Ramos (cell line): ENCODE measurements at regions not wholly inside any gene's neighbourhood (a gene's known extent, or its start where the extent isn't known, plus 50 kb on each side); places are given as distances from the start of the nearest gene placed in this dataset.

Experiments used
- in situ Hi-C: fragments of 300-500 bp; cut with MboI; formaldehyde crosslinking; loops from one replicate; pipeline ENCODE4 v1.14.3; 2022; ENCODE audit warnings: low sequenced_read_pairs; ENCODE audit not compliant: unreplicated experiment

DNA sequence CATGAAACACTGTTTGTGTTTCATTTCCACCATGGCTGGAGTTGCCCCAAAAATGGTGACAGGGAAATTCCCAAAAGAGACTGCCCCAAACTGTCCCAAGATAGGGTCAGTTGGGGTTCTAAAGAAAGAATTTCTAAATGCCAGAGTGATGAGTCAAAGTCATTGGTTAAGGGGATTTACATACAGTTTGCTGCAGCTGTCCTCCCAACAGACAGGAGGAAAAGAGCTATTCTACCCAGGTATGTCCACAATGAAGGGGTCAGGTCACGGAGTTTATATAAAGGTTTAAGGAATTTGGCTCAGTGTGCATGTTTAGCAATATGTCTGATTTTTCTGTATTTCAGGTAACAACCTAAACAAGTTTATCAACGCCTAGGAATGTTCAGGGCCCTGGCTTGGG lies 344.1 kb downstream of the TDRD15 start:
- in situ Hi-C loops = no loop called here

DNA sequence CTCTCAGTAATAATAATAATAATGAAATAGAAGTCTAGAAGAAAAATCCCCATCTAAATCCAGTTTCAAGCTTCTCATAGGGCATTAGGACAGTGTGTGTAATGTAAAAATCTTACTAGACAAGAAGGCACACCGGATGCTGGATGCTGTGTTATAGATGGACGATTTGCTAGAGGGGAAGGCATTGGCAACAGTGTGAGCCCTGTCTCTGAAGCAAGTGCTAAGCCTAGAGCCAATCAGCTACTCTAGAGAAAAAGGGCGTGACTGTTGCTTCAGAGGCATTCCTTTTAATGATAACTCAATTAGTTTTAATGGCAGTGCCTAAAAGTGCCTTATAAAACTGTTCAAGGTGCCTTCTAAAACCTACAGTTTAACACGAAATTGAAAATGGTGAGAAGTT lies 344.9 kb downstream of the TDRD15 start:
- in situ Hi-C loops = no loop called here

DNA sequence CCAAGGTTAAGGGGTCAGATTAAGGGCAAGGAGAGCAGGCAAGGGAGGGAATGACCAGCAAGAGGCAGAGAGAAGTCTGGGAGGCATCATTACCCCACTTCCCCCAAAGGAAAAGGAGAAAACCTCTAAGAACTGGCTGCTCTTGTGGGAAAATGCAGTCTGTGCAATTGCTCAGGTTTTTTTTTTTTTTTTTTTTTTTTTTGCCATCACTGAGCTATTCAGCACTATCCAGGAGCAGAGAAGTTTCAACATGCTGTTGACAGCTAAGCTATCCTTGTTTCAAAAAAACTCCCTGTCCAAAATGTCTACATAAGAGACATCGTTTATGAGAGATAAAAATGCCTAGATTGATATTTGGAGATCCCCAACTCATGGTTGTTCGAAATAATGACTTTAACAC lies 345.4 kb downstream of the TDRD15 start:
- in situ Hi-C loops = no loop called here

DNA sequence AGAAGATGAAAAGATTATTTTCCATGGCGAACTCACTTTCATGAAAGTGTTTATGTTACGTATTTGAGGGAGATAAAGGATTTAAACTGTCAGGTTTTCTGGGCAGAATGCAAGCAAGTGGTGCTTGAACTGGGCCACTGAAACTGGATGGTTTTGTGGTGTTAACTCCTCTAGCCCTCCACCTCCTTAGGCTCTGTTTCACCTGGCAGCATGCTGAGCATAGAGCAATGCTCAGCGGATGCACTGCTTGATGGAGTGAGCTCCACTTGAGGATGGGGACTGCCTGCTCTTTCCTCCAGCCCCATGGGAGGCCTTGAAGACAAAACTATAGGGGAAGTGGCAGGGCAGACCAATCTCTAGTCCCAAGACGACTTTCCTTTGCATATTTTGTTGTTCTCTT lies 345.8 kb downstream of the TDRD15 start:
- in situ Hi-C loops = no loop called here

DNA sequence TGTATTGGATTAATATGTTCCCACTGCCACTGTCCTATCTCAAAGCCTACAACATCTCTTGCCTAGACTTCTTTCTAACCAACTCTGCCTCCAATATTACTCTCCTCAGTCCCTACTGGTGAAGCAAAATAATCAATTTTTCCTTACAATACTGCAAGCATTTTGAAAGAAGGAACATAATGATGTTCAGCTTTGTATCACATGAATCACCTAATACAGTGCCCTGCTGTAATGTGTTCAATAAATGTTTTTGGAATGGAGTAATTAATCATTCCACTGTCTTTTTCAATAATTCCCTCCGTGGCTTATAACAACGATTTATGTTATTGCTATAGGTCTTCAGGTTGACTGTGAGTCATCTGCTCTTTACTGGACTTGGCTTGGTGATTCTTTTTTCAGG lies 356.4 kb downstream of the TDRD15 start:
- in situ Hi-C loops = no loop called here

DNA sequence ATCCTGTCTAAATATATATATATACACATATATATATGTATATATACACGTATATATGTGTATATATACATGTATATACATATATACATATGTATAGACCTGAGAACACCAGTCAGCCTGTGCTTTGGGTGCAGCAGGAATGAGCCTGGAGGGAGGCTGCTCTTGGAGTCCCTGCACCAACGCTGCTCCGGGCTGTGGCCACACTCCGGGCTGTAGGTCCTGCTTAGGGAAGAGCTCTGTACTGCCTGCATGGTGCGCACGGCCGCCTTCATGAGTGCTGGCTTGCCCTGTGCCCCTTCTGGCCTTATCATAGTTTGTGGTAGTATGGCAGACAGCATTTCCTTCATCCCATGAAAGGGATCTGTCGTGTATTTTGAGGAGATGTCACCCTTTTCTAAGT lies 360.9 kb downstream of the TDRD15 start:
- in situ Hi-C loops = no loop called here

DNA sequence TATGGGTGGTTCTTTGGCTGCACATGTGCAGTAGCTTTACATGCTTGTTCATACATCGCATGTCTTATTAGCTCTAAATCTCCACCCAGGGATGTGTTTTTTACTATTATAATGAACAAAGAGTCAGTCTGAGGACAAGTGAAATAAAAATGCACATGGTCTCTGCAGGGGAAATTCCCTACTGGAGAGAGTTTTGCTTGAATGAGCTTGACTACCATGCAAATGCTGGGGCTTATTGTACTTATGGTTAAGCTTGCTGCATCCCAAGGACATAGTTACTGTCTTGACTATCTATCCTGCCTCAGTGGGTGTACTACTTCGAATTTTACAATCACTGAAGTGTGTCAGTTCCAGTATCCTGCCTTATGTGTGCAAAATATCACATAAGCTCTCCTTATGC lies 362.7 kb downstream of the TDRD15 start:
- in situ Hi-C loops = no loop called here

DNA sequence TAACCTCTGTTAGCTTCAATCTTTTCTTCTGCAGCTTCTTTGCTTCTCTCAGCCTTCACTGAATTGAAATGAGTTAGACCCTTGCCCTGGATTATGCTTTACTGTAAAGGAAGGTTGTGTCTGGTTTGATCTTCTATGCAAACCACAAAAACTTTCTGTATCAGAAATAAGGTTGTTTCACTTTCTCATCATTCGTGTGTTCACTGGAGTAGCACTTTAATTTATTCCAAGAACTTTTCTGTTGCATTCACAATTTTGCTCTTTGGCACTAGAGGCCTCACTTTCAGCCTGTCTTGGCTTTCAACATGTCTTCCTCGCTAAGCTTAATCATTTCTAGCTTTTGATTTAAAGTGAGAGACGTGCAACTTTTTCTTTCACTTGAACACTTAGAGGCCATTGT lies 365.3 kb downstream of the TDRD15 start:
- in situ Hi-C loops = no loop called here

DNA sequence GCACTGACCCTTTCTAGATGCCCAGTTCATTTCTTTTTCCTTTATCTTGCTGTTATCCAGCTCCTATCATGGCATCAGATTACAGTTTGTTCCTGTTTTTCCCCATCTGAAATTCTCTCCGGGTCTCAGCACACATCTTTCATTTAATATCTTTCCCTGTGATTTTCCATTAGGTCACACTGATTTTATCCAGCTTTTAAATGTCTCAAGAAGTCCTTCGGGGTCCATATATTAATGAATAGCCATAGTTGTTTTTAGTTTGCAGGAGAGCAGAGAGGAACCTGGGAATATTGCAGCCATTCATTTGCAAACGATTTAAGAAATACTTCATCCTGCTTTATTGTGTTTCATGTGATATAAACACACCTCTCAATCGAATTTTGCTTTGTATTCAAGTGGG lies 374.2 kb downstream of the TDRD15 start:
- in situ Hi-C loops = no loop called here

DNA sequence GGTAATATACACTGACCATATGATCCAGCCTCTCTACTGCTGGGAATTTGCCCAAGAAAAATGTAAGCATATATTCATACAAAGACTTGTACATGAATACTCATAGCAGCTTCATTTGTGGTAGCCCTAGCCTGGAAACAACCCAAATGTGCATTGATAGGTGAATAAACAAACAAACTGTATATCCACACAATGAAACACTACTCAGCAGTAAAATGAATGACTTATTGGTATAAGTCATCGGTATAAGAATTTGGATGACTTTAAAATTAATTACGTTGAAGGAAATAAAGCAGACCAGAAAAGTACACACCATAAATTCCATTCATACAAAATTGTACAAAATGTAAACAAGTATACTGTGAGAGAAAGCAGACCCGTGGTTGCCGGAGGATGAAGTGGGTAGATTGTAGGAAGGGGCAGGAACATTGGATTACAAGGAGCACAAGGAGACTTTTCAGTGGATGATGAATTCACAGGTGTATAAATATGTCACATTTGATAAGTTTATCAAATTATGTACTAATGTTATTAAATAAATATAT lies 376.7 kb downstream of the TDRD15 start:
- in situ Hi-C loops = no loop called here

DNA sequence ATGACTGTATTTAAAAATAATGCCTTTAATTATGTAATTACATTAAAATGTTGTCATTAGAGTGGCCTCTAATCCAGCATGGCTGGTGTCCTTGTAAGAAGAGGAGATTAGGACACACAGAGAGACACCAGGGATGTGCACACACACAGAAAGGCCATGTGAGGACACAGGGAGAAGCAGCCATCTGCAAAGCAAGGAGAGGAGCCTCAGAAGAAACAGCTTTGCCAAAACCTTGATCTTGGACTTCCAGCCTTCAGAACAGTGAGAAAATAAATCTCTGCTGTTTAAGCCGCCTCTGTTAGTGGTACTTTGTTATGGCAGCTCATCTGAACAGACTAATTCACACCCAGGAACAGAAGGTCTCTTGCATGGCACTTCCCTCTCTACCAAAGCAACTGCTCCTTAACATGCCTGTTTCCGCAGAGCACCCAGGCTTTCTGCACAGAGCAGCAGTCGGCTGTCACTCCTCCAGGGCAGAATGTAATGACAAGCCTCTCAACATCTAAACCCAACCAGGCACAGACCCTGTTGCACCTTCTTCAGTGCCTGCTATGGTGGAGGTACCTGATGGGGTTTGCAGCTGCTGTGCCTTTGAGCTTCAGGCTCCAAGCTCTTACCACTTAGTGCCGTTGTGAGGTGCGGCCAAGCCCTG lies 377.7 kb downstream of the TDRD15 start:
- in situ Hi-C loops = no loop called here

DNA sequence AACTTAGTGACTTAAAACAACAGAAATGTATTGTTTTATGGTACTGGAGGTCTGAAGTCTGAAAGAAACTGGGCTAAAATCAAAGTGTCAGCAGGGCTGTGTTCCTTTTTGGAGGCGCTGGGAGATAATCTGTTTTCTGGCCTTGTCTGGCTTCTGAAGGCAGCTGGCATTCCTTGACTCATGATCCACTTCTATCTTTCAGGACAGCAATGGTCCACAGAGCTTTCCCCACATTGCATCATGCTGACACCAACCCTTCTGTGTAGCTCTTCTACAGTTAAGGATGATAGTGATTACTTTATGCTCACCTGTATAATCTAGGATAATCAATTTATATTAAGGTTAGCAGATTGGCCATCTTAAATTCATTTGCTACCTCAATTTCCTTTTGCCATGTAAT lies 392.1 kb downstream of the TDRD15 start:
- in situ Hi-C loops = no loop called here

DNA sequence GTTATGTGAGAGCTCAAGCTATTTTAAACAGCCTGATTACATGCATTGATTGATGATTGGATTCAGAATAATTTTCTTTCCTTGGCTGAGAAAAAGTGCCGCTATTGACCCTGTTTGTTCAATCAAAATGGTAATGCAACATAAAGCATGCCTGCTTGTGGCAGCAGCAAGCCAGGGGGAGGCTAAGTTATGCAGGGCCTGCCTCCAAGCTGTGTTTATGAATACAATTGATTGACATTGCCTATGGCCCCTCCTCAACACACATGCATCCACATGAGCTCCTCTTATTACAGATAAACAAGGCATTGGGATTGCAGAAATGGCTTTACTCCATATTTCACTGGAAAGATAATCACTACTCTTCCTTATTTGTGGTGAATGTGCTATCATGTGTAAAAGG lies 395.6 kb downstream of the TDRD15 start:
- in situ Hi-C loops = no loop called here

DNA sequence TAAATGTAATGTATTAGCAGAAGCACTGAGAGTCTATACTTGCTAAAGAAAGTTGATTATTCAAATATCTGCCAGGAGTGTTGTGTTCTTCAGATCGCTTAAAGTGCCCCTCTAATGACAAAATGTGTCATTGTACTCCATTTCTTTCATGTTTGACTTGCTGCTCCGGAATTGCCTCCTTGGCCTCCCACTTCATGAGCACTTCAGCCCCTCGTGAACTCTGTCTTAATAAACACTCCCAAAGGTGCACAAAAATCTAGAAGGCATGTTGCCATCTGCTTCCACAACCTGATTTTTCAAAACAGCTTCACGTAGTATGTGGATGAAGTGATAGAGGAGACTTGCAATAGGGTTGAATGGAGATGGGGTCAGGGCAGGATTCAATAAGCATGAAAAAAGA lies 396.1 kb downstream of the TDRD15 start:
- in situ Hi-C loops = no loop called here

DNA sequence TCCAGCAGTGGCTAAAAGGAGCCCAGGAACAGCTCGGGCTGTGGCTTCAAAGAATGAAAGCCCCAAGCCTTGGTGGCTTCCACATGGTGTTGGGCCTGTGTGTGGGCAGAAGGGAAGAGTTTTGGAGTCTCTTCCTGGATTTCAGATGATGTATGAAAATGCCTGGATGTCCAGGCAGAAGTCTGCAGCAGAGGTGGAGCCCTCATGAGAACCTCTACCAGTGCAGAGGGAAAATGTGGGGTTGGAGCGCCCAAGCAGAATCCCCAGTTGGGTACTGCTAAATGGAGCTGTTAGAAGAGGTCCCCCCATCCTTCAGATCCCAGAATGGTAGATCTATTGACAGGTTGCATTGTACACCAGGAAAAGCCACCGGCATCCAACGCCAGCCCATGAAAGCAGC lies 412.1 kb downstream of the TDRD15 start:
- in situ Hi-C loops = no loop called here

DNA sequence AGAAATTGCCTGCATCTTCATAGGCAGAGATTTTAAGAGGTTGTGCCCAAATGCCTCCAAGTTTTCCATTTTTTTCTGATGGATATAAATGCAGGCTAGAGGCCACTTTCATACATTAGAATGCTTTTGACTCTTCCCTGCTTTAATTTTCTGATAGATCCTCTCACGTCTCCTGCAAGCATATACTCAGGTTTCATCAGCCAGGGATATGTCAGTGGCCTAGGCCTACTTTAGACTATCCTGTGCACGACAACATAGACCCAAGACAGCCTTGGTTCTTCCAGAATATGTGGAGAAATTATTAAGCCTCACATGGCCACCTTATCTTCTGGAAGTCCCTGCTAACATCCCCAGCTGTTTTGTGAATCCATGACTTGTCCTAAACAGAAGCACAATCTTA lies 415.9 kb downstream of the TDRD15 start:
- in situ Hi-C loops = no loop called here

DNA sequence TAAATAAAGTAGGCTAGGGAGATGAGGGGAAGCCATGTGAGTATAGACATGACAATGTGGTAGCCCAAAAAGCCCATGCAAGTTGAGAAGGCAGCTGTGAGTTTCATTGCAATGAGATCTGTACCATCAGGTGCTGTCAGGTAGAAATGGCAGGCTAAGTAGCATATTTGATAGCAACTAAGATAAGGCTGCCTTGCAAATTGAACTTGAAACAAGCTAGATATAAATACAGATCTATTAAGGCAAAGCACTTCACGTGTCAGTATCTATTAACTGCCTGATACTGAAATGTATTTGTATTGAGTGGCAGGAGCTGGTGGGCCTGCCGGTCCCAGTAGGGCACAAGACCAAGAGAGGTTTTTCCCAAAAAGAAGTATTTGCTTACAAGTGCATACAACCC lies 419.9 kb downstream of the TDRD15 start:
- in situ Hi-C loops = no loop called here

DNA sequence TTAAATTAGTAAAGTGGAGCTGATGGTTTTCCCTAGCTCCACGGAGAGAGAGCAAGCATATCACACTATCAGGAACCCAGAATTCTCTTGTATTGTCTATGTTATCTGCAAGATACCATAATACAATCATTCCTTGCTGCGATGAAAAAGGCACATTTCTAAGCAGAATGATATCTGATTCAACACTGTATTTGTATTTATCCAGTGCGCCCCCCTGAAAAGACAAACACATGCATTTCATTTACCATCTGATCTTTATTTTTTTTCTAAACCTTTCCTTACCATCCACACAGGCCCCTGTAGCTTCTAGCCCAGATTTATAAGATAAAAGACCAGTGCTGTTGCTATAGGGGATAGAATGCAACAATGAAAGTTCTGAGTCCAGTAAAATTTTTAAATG lies 420.6 kb downstream of the TDRD15 start:
- in situ Hi-C loops = no loop called here

DNA sequence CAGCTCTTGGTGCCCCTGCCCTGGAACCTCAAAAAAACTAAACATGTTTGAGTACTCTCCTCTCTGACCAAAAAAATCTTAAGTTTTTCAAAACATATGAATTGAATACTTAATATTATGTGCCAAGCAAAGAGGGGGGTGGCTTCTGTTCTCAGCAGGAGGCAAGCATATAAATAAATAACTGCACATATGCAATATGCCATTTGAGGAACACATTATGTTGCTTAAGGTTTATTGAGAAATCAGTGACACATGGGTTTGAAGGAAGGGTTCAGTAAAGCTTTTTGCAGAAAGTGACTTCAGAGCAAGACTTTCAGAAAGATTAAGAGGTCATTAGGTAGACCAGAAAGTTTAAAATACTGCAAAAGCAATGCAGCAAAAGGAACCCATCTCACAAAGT lies 429.2 kb downstream of the TDRD15 start:
- in situ Hi-C loops = no loop called here

DNA sequence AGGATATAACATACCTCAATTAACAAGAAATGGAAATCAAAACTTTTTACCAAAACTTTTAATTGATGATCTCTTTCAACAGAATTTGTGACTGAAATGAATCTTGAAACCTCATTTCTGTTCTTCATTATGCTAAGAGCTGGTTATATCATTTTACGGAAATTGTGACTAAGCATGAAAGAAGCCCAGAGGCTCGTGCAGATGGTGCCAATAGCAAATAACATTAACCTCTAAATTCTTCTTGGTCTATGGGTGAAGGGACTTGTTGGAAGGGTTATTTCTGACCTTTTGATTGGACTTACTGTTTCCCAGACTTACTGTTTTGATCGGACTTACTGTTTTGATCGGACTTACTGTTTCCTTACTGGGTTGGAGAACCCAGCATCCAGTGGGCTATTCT lies 435.6 kb downstream of the TDRD15 start:
- in situ Hi-C loops = no loop called here

DNA sequence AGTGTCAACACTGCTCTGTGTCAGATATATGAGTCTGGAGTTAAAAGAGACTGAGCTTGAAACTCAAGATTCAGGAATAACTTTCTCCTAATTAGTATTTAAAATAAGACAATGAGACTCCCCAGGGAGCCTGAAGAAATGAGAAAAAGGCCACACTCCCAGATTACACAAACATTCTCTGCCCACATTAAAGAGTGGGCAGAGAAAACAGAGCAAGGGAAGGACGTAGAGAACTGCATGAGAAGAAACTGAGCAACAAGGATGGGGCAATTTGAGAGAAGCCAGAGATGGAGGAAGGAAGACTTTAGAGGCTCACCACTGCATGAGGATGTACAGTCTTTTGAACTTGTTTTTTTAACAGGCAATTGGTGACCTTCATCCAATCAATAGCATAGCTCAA lies 438.2 kb downstream of the TDRD15 start:
- in situ Hi-C loops = no loop called here

DNA sequence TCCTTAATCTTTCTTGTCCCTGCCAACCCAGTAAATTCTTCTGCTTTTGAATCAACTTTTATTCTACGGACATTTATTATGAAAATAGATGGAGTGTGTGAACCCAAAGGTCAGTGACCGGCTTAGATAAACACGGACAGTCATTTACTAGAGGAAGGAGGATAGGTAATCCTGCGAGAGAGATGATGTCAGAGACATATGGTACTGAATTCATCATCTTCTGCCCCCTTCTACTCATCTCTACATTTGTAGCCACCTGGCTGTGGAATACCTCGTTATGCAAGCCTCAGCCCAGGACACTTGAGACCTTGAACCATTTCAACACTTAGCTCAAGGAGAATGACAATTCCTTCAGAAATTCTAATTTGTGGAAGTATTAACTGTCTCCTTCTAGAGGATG lies 443.6 kb downstream of the TDRD15 start:
- in situ Hi-C loops = no loop called here

DNA sequence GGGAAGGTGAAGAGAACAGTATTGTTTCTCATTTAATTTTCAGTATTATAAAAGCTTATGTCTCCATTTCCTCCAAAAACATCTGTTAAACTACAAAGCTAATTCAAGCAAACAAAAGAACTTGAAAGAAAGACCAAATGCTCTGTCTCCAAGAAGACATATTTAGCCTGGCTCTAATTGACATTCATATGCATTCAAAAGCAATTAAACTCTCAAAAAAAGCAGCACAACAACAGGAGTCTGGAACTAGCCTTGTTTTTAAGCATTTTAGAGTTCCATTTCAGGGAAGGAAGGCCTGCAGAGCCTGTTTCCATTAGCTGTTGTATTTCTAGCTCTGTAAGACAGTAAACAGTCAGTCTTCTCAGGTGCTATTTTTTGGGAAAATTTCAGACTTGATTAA lies 447.9 kb downstream of the TDRD15 start:
- in situ Hi-C loops = no loop called here
